DOHH2 (cell line): ENCODE measurements at regions not wholly inside any gene's neighbourhood (a gene's known extent, or its start where the extent isn't known, plus 50 kb on each side); places are given as distances from the start of the nearest gene placed in this dataset.

Experiments used
- H3F3A ChIP-seq: fragments of 200-600 bp; sonication (generic), shearing (Covaris generic); 2 replicates; pipeline ENCODE4 v1.6.0; 2016; ENCODE audit warnings: antibody characterized with exemption, mild to moderate bottlenecking; ENCODE audit not compliant: control insufficient read depth, insufficient read depth
- H3K27ac ChIP-seq: fragments of 200-600 bp; sonication (generic); 2 replicates; pipeline ENCODE4 v1.5.1; 2014; ENCODE audit warnings: low read depth, mild to moderate bottlenecking, low read length, moderate library complexity
- H3K27me3 ChIP-seq: fragments of 200-600 bp; sonication (generic); 2 replicates; pipeline ENCODE4 v1.6.1; 2014; ENCODE audit warnings: mild to moderate bottlenecking, low read length, mixed read lengths; ENCODE audit not compliant: control insufficient read depth
- H3K36me3 ChIP-seq: fragments of 200-600 bp; sonication (generic); 2 replicates; pipeline ENCODE4 v1.6.1; 2014; ENCODE audit warnings: mild to moderate bottlenecking, low read length, moderate library complexity, mixed read lengths; ENCODE audit not compliant: control insufficient read depth
- H3K4me1 ChIP-seq: fragments of 200-600 bp; sonication (generic); 2 replicates; pipeline ENCODE4 v1.6.1; 2014; ENCODE audit warnings: mild to moderate bottlenecking, low read length, mixed read lengths; ENCODE audit not compliant: control insufficient read depth
- H3K4me2 ChIP-seq: fragments of 200-600 bp; sonication (generic); 2 replicates; pipeline ENCODE4 v1.6.0; 2014; ENCODE audit warnings: mild to moderate bottlenecking, low read length, moderate library complexity
- H3K4me3 ChIP-seq: fragments of 200-600 bp; sonication (generic); 2 replicates; pipeline ENCODE4 v1.5.1; 2014; ENCODE audit warnings: mild to moderate bottlenecking, low read length, mixed read lengths
- H3K79me2 ChIP-seq: fragments of 200-600 bp; sonication (generic); 2 replicates; pipeline ENCODE4 v1.6.1; 2014; ENCODE audit warnings: mild to moderate bottlenecking, low read length, mixed read lengths; ENCODE audit not compliant: control insufficient read depth
- H3K9me2 ChIP-seq: fragments of 200-600 bp; sonication (generic); replicated peaks from 2 replicates; pipeline ENCODE4 v1.6.1; 2014; ENCODE audit warnings: mild to moderate bottlenecking, low read length, mixed read lengths; ENCODE audit not compliant: control insufficient read depth
- H3K9me3 ChIP-seq: fragments of 200-600 bp; sonication (generic); 2 replicates; pipeline ENCODE4 v1.6.1; 2014; ENCODE audit warnings: antibody characterized with exemption, low read length, mixed read lengths; ENCODE audit not compliant: control insufficient read depth, insufficient read depth
- H4K20me1 ChIP-seq: fragments of 200-600 bp; sonication (generic); 2 replicates; pipeline ENCODE4 v1.6.0; 2014; ENCODE audit warnings: low read depth, mild to moderate bottlenecking, antibody characterized with exemption, low read length, moderate library complexity; ENCODE audit not compliant: control insufficient read depth, insufficient read depth
- EZH2phosphoT487 ChIP-seq: fragments of 200-600 bp; sonication (generic); IDR thresholded peaks from 2 replicates; pipeline ENCODE4 v1.6.1; 2017; ENCODE audit warnings: borderline replicate concordance, mild to moderate bottlenecking, antibody characterized with exemption, low read length, moderate library complexity, mixed read lengths
- TF ChIP-seq, protein P1 (sequence below): fragments of 200-600 bp; sonication (generic); IDR thresholded peaks from one replicate; pipeline ENCODE4 v1.5.1; 2014; ENCODE audit warnings: antibody characterized with exemption, mild to moderate bottlenecking, low read depth, low read length; ENCODE audit not compliant: poor library complexity, severe bottlenecking

DNA sequence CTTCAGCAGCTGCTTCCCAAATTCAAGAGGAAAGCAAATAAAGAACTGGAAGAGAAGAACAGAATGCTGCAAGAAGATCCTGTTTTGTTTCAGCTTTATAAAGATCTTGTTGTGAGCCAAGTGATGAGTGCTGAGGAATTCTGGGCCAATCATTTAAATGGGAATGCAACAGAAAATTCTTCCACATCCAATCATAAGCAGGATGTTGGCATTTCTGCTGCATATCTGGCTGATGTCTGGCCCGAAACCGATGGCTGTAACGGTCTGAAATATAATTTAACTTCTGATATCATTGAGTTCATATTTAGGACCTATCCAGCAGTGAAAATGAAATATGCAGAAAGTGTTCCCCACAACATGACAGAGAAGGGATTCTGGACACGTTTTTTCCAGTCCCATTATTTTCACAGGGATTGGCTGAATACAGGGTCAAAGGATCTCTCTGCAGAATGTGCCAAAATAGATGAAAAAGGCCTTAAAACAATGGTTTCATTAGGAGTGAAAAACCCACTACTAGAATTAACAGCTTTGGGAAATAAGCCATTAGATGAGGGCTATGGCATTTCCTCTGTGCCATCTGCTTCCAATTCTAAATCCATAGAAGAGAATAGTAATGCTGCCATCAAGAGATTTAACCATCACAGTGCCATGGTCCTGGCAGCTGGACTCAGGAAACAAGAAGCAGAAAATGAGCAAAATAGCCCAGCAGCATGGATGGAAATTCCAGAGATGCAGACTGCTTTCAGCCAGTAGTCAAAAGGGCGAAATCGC, 175.6 kb downstream of the MC4R start:
- Histone ChIP-seq H3K9me3 (no peaks in the 10 kb centered on the region), H3K4me2 (no peak overlapping the region), H3K27me3 (no peaks in the 10 kb centered on the region), H4K20me1 (no peaks in the 10 kb centered on the region), H3K79me2 (no peaks in the 10 kb centered on the region), H3K9me2 (no peaks in the 10 kb centered on the region), H3F3A (no peaks in the 10 kb centered on the region), H3K27ac (no peak overlapping the region), H3K4me1 (no peaks in the 10 kb centered on the region), H3K4me3 (no peak overlapping the region), H3K36me3 (no peaks in the 10 kb centered on the region)
- no peak for TF ChIP-seq EZH2phosphoT487
- TF ChIP-seq, protein P1, sequence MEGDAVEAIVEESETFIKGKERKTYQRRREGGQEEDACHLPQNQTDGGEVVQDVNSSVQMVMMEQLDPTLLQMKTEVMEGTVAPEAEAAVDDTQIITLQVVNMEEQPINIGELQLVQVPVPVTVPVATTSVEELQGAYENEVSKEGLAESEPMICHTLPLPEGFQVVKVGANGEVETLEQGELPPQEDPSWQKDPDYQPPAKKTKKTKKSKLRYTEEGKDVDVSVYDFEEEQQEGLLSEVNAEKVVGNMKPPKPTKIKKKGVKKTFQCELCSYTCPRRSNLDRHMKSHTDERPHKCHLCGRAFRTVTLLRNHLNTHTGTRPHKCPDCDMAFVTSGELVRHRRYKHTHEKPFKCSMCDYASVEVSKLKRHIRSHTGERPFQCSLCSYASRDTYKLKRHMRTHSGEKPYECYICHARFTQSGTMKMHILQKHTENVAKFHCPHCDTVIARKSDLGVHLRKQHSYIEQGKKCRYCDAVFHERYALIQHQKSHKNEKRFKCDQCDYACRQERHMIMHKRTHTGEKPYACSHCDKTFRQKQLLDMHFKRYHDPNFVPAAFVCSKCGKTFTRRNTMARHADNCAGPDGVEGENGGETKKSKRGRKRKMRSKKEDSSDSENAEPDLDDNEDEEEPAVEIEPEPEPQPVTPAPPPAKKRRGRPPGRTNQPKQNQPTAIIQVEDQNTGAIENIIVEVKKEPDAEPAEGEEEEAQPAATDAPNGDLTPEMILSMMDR: no peak

- Histone ChIP-seq H3K79me2 (no peaks in the 10 kb centered on the region), H3K36me3 (no peaks in the 10 kb centered on the region), H4K20me1 (no peaks in the 10 kb centered on the region), H3K27ac (no peak overlapping the region), H3K9me2 (no peaks in the 10 kb centered on the region), H3F3A (no peaks in the 10 kb centered on the region), H3K4me1 (no peaks in the 10 kb centered on the region), H3K4me2 (no peak overlapping the region), H3K4me3 (no peak overlapping the region), H3K27me3 (no peaks in the 10 kb centered on the region), H3K9me3 (no peaks in the 10 kb centered on the region)
- TF ChIP-seq, protein P1: no peak
- TF ChIP-seq EZH2phosphoT487: no peak
Measured at GRCh38 chr18:60193780-60194179, 178.8 kb downstream of the MC4R start.

DNA sequence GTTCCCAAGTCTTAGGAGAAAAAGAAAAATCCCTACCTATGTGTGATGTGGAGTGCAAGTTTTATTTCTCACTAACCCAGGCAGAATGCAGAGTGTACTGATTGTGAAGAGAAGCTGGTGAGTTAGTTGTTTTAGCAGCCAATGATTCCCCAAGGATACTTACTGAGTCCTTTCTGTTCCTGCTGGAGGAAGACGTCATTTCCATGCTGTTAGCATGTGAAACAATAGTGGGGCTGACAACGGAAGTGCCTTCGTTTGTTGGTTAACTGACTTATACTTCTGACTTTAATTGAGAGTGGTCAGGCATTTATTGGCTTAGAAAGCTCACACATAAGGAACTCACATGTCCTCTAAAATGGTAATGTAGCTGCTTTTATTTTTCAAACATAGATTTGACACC, 180.6 kb downstream of the MC4R start:
- Histone ChIP-seq H3K4me1 (no peaks in the 10 kb centered on the region), H3K36me3 (no peaks in the 10 kb centered on the region), H3K9me3 (no peaks in the 10 kb centered on the region), H3K27me3 (no peaks in the 10 kb centered on the region), H3F3A (no peaks in the 10 kb centered on the region), H4K20me1 (no peaks in the 10 kb centered on the region), H3K79me2 (no peaks in the 10 kb centered on the region), H3K4me2 (no peak overlapping the region), H3K4me3 (no peak overlapping the region), H3K9me2 (no peaks in the 10 kb centered on the region), H3K27ac (no peak overlapping the region)
- TF ChIP-seq EZH2phosphoT487: no peak
- TF ChIP-seq, protein P1: no peak
